ENCODE measurements at regions not wholly inside any gene's neighbourhood (a gene's known extent, or its start where the extent isn't known, plus 50 kb on each side); places are given as distances from the start of the nearest gene placed in this dataset.

- intact Hi-C loops (cut with micrococcal nuclease): no loop called here
- Mint-ChIP-seq H3K9me3 (ENCODE audit: unreplicated experiment) (no peaks in the 10 kb centered on the region), H3K36me3 (ENCODE audit: insufficient read depth, unreplicated experiment) (no peaks in the 10 kb centered on the region), H3K4me1 (ENCODE audit: insufficient read depth, unreplicated experiment) (no peaks in the 10 kb centered on the region), H3K27me3 (ENCODE audit: insufficient read depth, unreplicated experiment) (peaks cover 18% of the 10 kb centered on the region), H3K27ac (ENCODE audit: low read depth, unreplicated experiment) (no peak overlapping the region), H3K4me3 (ENCODE audit: unreplicated experiment) (no peak overlapping the region)
- ChIA-PET CTCF (no interaction called here), POLR2A (no interaction called here)
- DNase-seq (ENCODE audit: unreplicated experiment): no peak
- BruUV-seq (replicated peaks): no TSS peak
- no peak for TF ChIP-seq CTCF (IDR thresholded peaks at IDR 0.05; ENCODE audit: unreplicated experiment)
These were observed 122.7 kb upstream of the TMEM72 start for GRCh38 chr10:44788147-44789129.

GRCh38 chr10:44792119-44792775 is 118.9 kb upstream of the TMEM72 start:
- Mint-ChIP-seq H3K4me3 (ENCODE audit: unreplicated experiment) (no peak overlapping the region), H3K36me3 (ENCODE audit: insufficient read depth, unreplicated experiment) (no peaks in the 10 kb centered on the region), H3K9me3 (ENCODE audit: unreplicated experiment) (no peaks in the 10 kb centered on the region), H3K4me1 (ENCODE audit: insufficient read depth, unreplicated experiment) (no peaks in the 10 kb centered on the region), H3K27ac (ENCODE audit: low read depth, unreplicated experiment) (no peak overlapping the region), H3K27me3 (ENCODE audit: insufficient read depth, unreplicated experiment) (peaks cover 7% of the 10 kb centered on the region)
- ChIA-PET CTCF (no interaction called here), POLR2A (no interaction called here)
- BruUV-seq (replicated peaks): no TSS peak
- TF ChIP-seq CTCF (IDR thresholded peaks at IDR 0.05; ENCODE audit: unreplicated experiment): no peak
- intact Hi-C loops (cut with micrococcal nuclease): no loop called here
- DNase-seq (ENCODE audit: unreplicated experiment): no peak

- Mint-ChIP-seq H3K4me1 (ENCODE audit: insufficient read depth, unreplicated experiment) (peaks cover 18% of the 10 kb centered on the region), H3K4me3 (ENCODE audit: unreplicated experiment) (no peak overlapping the region), H3K27me3 (ENCODE audit: insufficient read depth, unreplicated experiment) (peaks cover 14% of the 10 kb centered on the region), H3K36me3 (ENCODE audit: insufficient read depth, unreplicated experiment) (no peaks in the 10 kb centered on the region), H3K9me3 (ENCODE audit: unreplicated experiment) (no peaks in the 10 kb centered on the region), H3K27ac (ENCODE audit: low read depth, unreplicated experiment) (no peak overlapping the region)
- CTCF ChIA-PET: no interaction called here
- intact Hi-C loops (cut with micrococcal nuclease): loop anchor here (10.0 kb wide), 1 partner anchor 335 kb away; no protein-coding TSS in a partner anchor
- no TSS peak for BruUV-seq (replicated peaks)
- TF ChIP-seq CTCF (IDR thresholded peaks at IDR 0.05; ENCODE audit: unreplicated experiment): no peak
- POLR2A ChIA-PET: no interaction called here
- no peak for DNase-seq (ENCODE audit: unreplicated experiment)
These were observed 111.2 kb upstream of the TMEM72 start for GRCh38 chr10:44799966-44800365.

Measured in MCF 10A (cell line).